ENCODE measurements at regions not wholly inside any gene's neighbourhood (a gene's known extent, or its start where the extent isn't known, plus 50 kb on each side); places are given as distances from the start of the nearest gene placed in this dataset.

DNA sequence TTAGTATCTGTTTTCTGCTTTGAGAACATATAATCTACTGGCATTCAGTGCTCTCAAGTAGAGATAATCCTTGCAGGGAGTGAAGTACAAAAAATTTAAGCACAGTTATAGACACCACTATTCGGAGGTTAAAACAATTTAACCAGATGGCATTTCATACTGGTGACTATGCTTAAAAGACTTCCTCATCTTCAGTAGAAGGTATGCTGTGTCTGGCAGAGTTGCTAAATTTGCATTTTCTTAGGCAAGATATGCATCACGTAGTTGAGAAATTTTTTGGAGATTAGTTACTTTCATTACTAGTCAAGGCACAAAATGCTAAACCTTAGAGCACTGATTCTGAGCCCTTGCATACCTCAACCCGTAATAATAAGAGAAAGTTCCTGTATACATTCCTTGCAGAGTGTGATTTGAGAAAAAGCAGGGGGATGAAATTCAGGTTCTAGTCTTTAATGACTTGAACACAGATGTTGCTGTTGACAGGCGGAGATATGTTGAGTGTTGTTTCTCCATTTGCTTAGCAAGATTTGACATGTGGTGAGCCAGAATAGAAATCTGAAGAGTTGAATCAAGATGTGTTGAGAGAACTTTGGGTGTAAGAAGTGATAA is 70.8 kb upstream of the STARD4 start:
- no peak for TF ChIP-seq CTCF (IDR thresholded peaks at IDR 0.05; ENCODE audit: insufficient read depth, low read length, poor library complexity, severe bottlenecking)
- DNase-seq (ENCODE audit: low read depth): no peak

GRCh38 chr5:111582451-111582850 is 70.1 kb upstream of the STARD4 start:
- TF ChIP-seq CTCF (IDR thresholded peaks at IDR 0.05; ENCODE audit: insufficient read depth, low read length, poor library complexity, severe bottlenecking): no peak
- no peak overlapping the region for H3K4me3 ChIP-seq (ENCODE audit: low read depth, low read length)
- no peak for DNase-seq (ENCODE audit: low read depth)
- no peaks in the 10 kb centered on the region for H3K36me3 ChIP-seq (ENCODE audit: control insufficient read depth, insufficient read depth, low read length)
- no peaks in the 10 kb centered on the region for H3K27me3 ChIP-seq (ENCODE audit: control insufficient read depth, insufficient read depth, low read length)

More for the DNA sequence above, 70.8 kb upstream of the STARD4 start:
- Histone ChIP-seq H3K4me3 (ENCODE audit: low read depth, low read length) (no peak overlapping the region), H3K36me3 (ENCODE audit: control insufficient read depth, insufficient read depth, low read length) (no peaks in the 10 kb centered on the region), H3K27me3 (ENCODE audit: control insufficient read depth, insufficient read depth, low read length) (no peaks in the 10 kb centered on the region)

- DNase-seq (ENCODE audit: low read depth): no peak
- Histone ChIP-seq H3K4me3 (ENCODE audit: low read depth, low read length) (no peak overlapping the region), H3K27me3 (ENCODE audit: control insufficient read depth, insufficient read depth, low read length) (no peaks in the 10 kb centered on the region), H3K36me3 (ENCODE audit: control insufficient read depth, insufficient read depth, low read length) (no peaks in the 10 kb centered on the region)
- no peak for TF ChIP-seq CTCF (IDR thresholded peaks at IDR 0.05; ENCODE audit: insufficient read depth, low read length, poor library complexity, severe bottlenecking)
Observed at GRCh38 chr5:111580956-111581355, 68.6 kb upstream of the STARD4 start.

DNA sequence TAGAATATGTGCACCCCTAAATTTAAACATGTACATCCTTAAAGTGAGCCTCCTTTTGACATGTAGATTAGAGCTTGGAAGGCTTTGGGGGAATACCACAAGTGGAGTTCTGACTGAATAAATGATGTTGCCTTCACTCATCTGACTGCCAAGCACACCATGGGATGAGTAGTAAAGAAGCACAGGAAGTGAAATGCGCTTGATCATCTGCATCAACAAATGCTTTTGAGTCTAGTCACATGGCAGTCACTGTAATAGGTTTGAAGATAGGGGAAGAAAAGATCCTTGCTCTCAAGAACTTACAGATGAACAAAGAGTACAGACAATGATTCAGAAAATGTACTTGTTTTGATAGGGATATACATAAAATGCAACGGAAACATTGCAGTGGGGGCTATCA is 62.0 kb upstream of the STARD4 start:
- H3K4me3 ChIP-seq (ENCODE audit: low read depth, low read length): no peak overlapping the region
- H3K27me3 ChIP-seq (ENCODE audit: control insufficient read depth, insufficient read depth, low read length): no peaks in the 10 kb centered on the region
- TF ChIP-seq CTCF (IDR thresholded peaks at IDR 0.05; ENCODE audit: insufficient read depth, low read length, poor library complexity, severe bottlenecking): no peak
- no peak for DNase-seq (ENCODE audit: low read depth)
- H3K36me3 ChIP-seq (ENCODE audit: control insufficient read depth, insufficient read depth, low read length): no peaks in the 10 kb centered on the region

- no peak for DNase-seq (ENCODE audit: low read depth)
Observed at GRCh38 chr5:111572561-111572960, 60.2 kb upstream of the STARD4 start.

More at GRCh38 chr5:111572561-111572960, 60.2 kb upstream of the STARD4 start:
- Histone ChIP-seq H3K36me3 (ENCODE audit: control insufficient read depth, insufficient read depth, low read length) (no peaks in the 10 kb centered on the region), H3K4me3 (ENCODE audit: low read depth, low read length) (no peak overlapping the region), H3K27me3 (ENCODE audit: control insufficient read depth, insufficient read depth, low read length) (no peaks in the 10 kb centered on the region)
- TF ChIP-seq CTCF (IDR thresholded peaks at IDR 0.05; ENCODE audit: insufficient read depth, low read length, poor library complexity, severe bottlenecking): no peak

Data from kidney epithelial cell (primary cell).